Adrenal gland (tissue), 9 donors: ENCODE measurements at regions not wholly inside any gene's neighbourhood (a gene's known extent, or its start where the extent isn't known, plus 50 kb on each side); places are given as distances from the start of the nearest gene placed in this dataset.

Experiments
- DNase-seq, 7 donors: peaks; one replicate each; pipeline ENCODE4 v3.0.0-alpha.2; 2019 to 2020
- H3K27ac ChIP-seq, 5 donors: fragments of 200-600 bp; sonication (generic) in 4 of 5; 1 replicate in 3 of 5; 2 replicates in 2 of 5; pipeline versions ENCODE4 v1.5.1 to v1.8.0; 2016 to 2020; ENCODE audit warnings: mild to moderate bottlenecking in 1 of 5
- H3K27me3 ChIP-seq: fragments of 200-600 bp; 2 replicates; pipeline ENCODE4 v1.8.0; 2021
- H3K36me3 ChIP-seq, 2 donors: fragments of 200-600 bp; replicated peaks in 1 of 2; 1 replicate in 1 of 2; 2 replicates in 1 of 2; pipeline versions ENCODE4 v1.5.1 to v1.8.0; 2018 to 2022
- H3K4me1 ChIP-seq, 2 donors: fragments of 200-600 bp; replicated peaks in 1 of 2; 1 replicate in 1 of 2; 2 replicates in 1 of 2; pipeline versions ENCODE4 v1.5.1 to v1.8.0; 2018 to 2021
- H3K4me3 ChIP-seq, 4 donors: fragments of 200-600 bp; sonication (generic) in 3 of 4; one replicate each; pipeline ENCODE4 v1.5.1; 2016 to 2018
- H3K9me3 ChIP-seq, 3 donors: fragments of 200-600 bp; sonication (generic) in 1 of 3; replicated peaks in 1 of 3; 1 replicate in 2 of 3; 2 replicates in 1 of 3; pipeline versions ENCODE4 v1.5.1 to v1.8.0; 2016 to 2021
- POLR2A ChIP-seq, 2 donors: fragments of 450-650 bp; IDR thresholded peaks; one replicate each; pipeline ENCODE4 v1.6.1; 2017; ENCODE audit warnings: antibody characterized with exemption in 2 of 2, mild to moderate bottlenecking in 2 of 2, moderate library complexity in 1 of 2
- WGBS, 4 donors: extraction: QIAGEN DNeasy Blood & Tissue Kit in 2 of 4; methylation state at CpG; one replicate each; pipeline versions ENCODE4 v1.1.5 to v1.1.7; 2013 to 2017; 5-methylcytosine and 5-hydroxymethylcytosine counted together
- intact Hi-C, 2 donors: fragments of 100-400 bp; cut with DNase I; formaldehyde crosslinking; loops; one replicate each; pipeline versions ENCODE4 v1.14.1 to v1.15.0; 2022 to 2023
- TF ChIP-seq, protein P1 (sequence below), 6 experiments: fragments of 450-650 bp in 4 of 6; fragments of 200-600 bp in 2 of 6; sonication (generic) in 1 of 6; IDR thresholded peaks; 1 replicate in 5 of 6; 2 replicates in 1 of 6; pipeline versions ENCODE4 v1.5.1 to v1.8.0; 2016 to 2021; ENCODE audit warnings: antibody characterized with exemption in 6 of 6, mild to moderate bottlenecking in 2 of 6, moderate library complexity in 1 of 6
- donor health status: healthy with polysubstance abuse.
- donor health status: Bipolar disorder and iron deficiency.
- donor health status: DM: yes; HTN: yes; CAD: no.
- donor health status: DM: no; HTN: no; CAD: no.
- donor health status: DM: no; HTN: no; CAD: no.

DNA sequence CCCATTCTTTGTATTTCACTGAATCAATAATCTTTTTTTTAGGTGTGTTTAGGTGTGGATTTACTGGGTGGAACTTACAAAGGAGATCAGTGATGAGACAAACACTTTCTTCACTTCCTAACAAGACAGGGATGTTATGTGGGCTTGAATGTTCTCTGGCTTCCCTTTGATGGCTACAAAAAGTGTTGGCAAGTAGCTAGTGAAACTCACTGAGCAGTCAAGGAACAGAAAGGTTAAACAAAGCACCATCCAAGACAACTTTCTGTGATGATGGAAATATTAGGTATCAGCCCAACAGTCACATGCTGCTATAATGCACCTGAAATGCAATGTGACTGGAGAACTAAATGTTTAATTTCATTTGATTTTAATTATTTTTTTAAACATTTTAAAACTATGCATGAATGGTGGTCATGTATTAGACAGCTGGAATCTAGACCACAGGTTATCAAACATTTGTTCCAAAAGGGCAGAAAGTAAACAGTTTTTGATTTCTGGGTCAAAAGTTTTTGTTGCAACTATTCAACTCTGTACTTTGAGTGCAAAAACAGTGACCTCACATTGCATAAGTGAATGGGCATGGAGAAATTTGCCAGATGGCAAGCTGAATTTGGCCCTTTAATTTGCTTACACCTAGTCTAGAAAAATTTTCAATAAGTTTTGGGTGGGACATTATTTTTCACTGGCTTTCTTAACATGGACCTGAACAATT is 1272.7 kb upstream of the TMEFF2 start:
- no peaks in the 10 kb centered on the region for H3K9me3 ChIP-seq
- TF ChIP-seq, protein P1, sequence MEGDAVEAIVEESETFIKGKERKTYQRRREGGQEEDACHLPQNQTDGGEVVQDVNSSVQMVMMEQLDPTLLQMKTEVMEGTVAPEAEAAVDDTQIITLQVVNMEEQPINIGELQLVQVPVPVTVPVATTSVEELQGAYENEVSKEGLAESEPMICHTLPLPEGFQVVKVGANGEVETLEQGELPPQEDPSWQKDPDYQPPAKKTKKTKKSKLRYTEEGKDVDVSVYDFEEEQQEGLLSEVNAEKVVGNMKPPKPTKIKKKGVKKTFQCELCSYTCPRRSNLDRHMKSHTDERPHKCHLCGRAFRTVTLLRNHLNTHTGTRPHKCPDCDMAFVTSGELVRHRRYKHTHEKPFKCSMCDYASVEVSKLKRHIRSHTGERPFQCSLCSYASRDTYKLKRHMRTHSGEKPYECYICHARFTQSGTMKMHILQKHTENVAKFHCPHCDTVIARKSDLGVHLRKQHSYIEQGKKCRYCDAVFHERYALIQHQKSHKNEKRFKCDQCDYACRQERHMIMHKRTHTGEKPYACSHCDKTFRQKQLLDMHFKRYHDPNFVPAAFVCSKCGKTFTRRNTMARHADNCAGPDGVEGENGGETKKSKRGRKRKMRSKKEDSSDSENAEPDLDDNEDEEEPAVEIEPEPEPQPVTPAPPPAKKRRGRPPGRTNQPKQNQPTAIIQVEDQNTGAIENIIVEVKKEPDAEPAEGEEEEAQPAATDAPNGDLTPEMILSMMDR (IDR thresholded peaks at IDR 0.05): no peak
- no peak for TF ChIP-seq POLR2A (IDR thresholded peaks at IDR 0.05)
- H3K4me3 ChIP-seq: no peak overlapping the region
- no peaks in the 10 kb centered on the region for H3K4me1 ChIP-seq
- H3K27me3 ChIP-seq: no peaks in the 10 kb centered on the region
- DNase-seq: no peak
- intact Hi-C loops: no loop called here
- H3K36me3 ChIP-seq: no peaks in the 10 kb centered on the region
- H3K27ac ChIP-seq: no peak overlapping the region

DNA sequence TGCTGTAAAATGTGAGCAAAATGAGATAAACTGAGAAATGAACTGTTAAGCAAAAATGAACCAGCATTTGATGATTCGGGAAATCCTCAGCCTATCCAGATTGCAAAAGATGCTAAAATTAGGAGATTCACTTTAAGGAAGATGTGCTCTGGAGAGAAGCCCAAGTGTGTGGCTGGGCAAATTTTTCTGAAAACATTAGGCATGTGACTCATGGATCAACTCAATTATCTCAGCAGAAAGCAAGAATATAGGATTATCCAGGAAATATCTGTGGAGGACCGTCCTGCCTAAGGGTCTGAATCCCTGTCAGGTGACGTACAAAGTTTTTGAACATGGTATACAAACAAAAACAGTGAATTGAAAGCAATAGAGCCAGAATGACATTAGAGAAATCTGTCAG is 1268.3 kb upstream of the TMEFF2 start:
- no peaks in the 10 kb centered on the region for H3K9me3 ChIP-seq
- no peak overlapping the region for H3K4me3 ChIP-seq
- H3K4me1 ChIP-seq: no peaks in the 10 kb centered on the region
- no peak for DNase-seq
- H3K36me3 ChIP-seq: no peaks in the 10 kb centered on the region
- WGBS, 4 donors: 76 to 91% (median 84%) methylated on average over 3 of the region's 3 CpGs
- no peak overlapping the region for H3K27ac ChIP-seq
- TF ChIP-seq, protein P1 (IDR thresholded peaks at IDR 0.05): no peak
- no peak for TF ChIP-seq POLR2A (IDR thresholded peaks at IDR 0.05)
- no peaks in the 10 kb centered on the region for H3K27me3 ChIP-seq
- intact Hi-C loops: no loop called here

DNA sequence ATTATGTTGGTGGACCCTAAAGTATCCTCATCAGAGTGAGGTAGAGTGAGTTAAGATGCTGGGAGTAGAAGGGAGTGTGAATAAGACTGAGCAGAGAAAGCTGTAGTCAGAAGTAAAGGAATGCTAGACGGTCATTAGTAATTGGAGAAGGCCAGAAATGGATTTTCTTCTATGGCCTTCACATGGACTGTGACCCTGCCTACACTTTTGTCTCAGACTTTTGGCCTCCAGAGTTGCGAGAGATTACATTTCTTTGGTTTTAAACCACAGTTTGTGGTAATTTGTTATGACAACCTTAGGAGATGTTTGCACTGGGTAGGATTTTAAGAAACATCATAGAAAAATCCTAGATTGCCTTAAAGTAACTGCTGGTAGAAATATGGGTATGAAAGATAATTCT is 1267.7 kb upstream of the TMEFF2 start:
- no peaks in the 10 kb centered on the region for H3K36me3 ChIP-seq
- no peak overlapping the region for H3K4me3 ChIP-seq
- no peak overlapping the region for H3K27ac ChIP-seq
- H3K4me1 ChIP-seq: no peaks in the 10 kb centered on the region
- 54 to 70% (median 65%) methylated on average over 2 of the region's 2 CpGs for WGBS, 4 donors
- H3K9me3 ChIP-seq: no peaks in the 10 kb centered on the region
- no peaks in the 10 kb centered on the region for H3K27me3 ChIP-seq
- DNase-seq: no peak
- intact Hi-C loops: no loop called here
- no peak for TF ChIP-seq POLR2A (IDR thresholded peaks at IDR 0.05)
- TF ChIP-seq, protein P1 (IDR thresholded peaks at IDR 0.05): no peak

DNA sequence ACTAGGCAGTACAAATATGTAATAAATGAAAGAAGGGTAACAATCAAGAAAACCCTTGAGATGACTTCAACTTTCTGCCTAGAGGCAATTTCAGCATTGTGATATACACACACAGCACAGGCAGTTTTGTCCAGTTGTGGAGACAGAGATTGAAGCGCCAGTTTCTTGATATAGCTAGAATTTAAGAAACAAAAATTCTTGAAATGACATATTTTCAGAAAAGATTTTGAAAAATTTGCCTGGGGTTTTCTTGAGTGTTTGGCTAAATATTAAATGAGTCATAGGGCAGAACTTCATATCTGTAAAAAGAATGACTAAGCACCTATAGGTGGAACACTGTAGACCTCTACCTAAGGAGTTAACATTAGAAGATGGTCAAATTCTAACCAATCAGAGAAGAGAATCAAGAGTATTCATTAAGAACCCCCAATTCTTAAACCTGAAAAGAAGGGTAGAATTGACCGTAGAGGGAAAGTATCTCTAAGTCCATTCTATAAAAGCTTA is 1266.8 kb upstream of the TMEFF2 start:
- intact Hi-C loops: no loop called here
- H3K9me3 ChIP-seq: no peaks in the 10 kb centered on the region
- no peak overlapping the region for H3K27ac ChIP-seq
- no peaks in the 10 kb centered on the region for H3K4me1 ChIP-seq
- no peak for DNase-seq
- H3K36me3 ChIP-seq: no peaks in the 10 kb centered on the region
- TF ChIP-seq POLR2A (IDR thresholded peaks at IDR 0.05): no peak
- TF ChIP-seq, protein P1 (IDR thresholded peaks at IDR 0.05): no peak
- H3K27me3 ChIP-seq: no peaks in the 10 kb centered on the region
- H3K4me3 ChIP-seq: no peak overlapping the region
- 83 to 92% (median 84%) methylated on average over 2 of the region's 2 CpGs for WGBS, 4 donors
